DOHH2 (cell line): ENCODE measurements at regions not wholly inside any gene's neighbourhood (a gene's known extent, or its start where the extent isn't known, plus 50 kb on each side); places are given as distances from the start of the nearest gene placed in this dataset.

Experiments used
- H3F3A ChIP-seq: fragments of 200-600 bp; sonication (generic), shearing (Covaris generic); 2 replicates; pipeline ENCODE4 v1.6.0; 2016; ENCODE audit warnings: antibody characterized with exemption, mild to moderate bottlenecking; ENCODE audit not compliant: control insufficient read depth, insufficient read depth
- H3K27ac ChIP-seq: fragments of 200-600 bp; sonication (generic); 2 replicates; pipeline ENCODE4 v1.5.1; 2014; ENCODE audit warnings: low read depth, mild to moderate bottlenecking, low read length, moderate library complexity
- H3K27me3 ChIP-seq: fragments of 200-600 bp; sonication (generic); 2 replicates; pipeline ENCODE4 v1.6.1; 2014; ENCODE audit warnings: mild to moderate bottlenecking, low read length, mixed read lengths; ENCODE audit not compliant: control insufficient read depth
- H3K36me3 ChIP-seq: fragments of 200-600 bp; sonication (generic); 2 replicates; pipeline ENCODE4 v1.6.1; 2014; ENCODE audit warnings: mild to moderate bottlenecking, low read length, moderate library complexity, mixed read lengths; ENCODE audit not compliant: control insufficient read depth
- H3K4me1 ChIP-seq: fragments of 200-600 bp; sonication (generic); 2 replicates; pipeline ENCODE4 v1.6.1; 2014; ENCODE audit warnings: mild to moderate bottlenecking, low read length, mixed read lengths; ENCODE audit not compliant: control insufficient read depth
- H3K4me2 ChIP-seq: fragments of 200-600 bp; sonication (generic); 2 replicates; pipeline ENCODE4 v1.6.0; 2014; ENCODE audit warnings: mild to moderate bottlenecking, low read length, moderate library complexity
- H3K4me3 ChIP-seq: fragments of 200-600 bp; sonication (generic); 2 replicates; pipeline ENCODE4 v1.5.1; 2014; ENCODE audit warnings: mild to moderate bottlenecking, low read length, mixed read lengths
- H3K79me2 ChIP-seq: fragments of 200-600 bp; sonication (generic); 2 replicates; pipeline ENCODE4 v1.6.1; 2014; ENCODE audit warnings: mild to moderate bottlenecking, low read length, mixed read lengths; ENCODE audit not compliant: control insufficient read depth
- H3K9me2 ChIP-seq: fragments of 200-600 bp; sonication (generic); replicated peaks from 2 replicates; pipeline ENCODE4 v1.6.1; 2014; ENCODE audit warnings: mild to moderate bottlenecking, low read length, mixed read lengths; ENCODE audit not compliant: control insufficient read depth
- H3K9me3 ChIP-seq: fragments of 200-600 bp; sonication (generic); 2 replicates; pipeline ENCODE4 v1.6.1; 2014; ENCODE audit warnings: antibody characterized with exemption, low read length, mixed read lengths; ENCODE audit not compliant: control insufficient read depth, insufficient read depth
- H4K20me1 ChIP-seq: fragments of 200-600 bp; sonication (generic); 2 replicates; pipeline ENCODE4 v1.6.0; 2014; ENCODE audit warnings: low read depth, mild to moderate bottlenecking, antibody characterized with exemption, low read length, moderate library complexity; ENCODE audit not compliant: control insufficient read depth, insufficient read depth
- EZH2phosphoT487 ChIP-seq: fragments of 200-600 bp; sonication (generic); IDR thresholded peaks from 2 replicates; pipeline ENCODE4 v1.6.1; 2017; ENCODE audit warnings: borderline replicate concordance, mild to moderate bottlenecking, antibody characterized with exemption, low read length, moderate library complexity, mixed read lengths
- TF ChIP-seq, protein P1 (sequence below): fragments of 200-600 bp; sonication (generic); IDR thresholded peaks from one replicate; pipeline ENCODE4 v1.5.1; 2014; ENCODE audit warnings: antibody characterized with exemption, mild to moderate bottlenecking, low read depth, low read length; ENCODE audit not compliant: poor library complexity, severe bottlenecking

DNA sequence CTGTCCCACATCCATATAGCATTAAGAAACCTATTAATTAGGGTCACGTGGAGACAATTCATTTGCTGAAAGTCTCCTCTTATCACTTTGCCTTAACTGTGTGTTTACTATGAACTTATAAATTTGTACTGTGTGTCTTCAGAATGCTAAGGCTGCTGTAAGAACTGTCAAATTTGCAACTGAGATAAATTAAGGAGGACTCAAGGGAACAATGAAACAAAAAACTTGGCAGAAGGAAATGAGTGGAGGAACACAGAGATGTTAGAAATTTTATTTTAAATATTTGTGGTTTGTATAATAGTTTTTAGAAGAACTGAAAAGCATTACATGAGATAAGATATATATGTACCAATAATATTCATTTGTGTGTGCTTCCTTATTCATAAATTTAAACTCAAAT is 1005.3 kb upstream of the SORCS1 start:
- Histone ChIP-seq H3K4me1 (no peaks in the 10 kb centered on the region), H3K9me3 (no peaks in the 10 kb centered on the region), H3K4me3 (no peak overlapping the region), H3F3A (no peaks in the 10 kb centered on the region), H3K27ac (no peak overlapping the region), H3K36me3 (no peaks in the 10 kb centered on the region), H4K20me1 (no peaks in the 10 kb centered on the region), H3K79me2 (no peaks in the 10 kb centered on the region), H3K9me2 (no peaks in the 10 kb centered on the region), H3K27me3 (no peaks in the 10 kb centered on the region), H3K4me2 (no peak overlapping the region)
- TF ChIP-seq, protein P1, sequence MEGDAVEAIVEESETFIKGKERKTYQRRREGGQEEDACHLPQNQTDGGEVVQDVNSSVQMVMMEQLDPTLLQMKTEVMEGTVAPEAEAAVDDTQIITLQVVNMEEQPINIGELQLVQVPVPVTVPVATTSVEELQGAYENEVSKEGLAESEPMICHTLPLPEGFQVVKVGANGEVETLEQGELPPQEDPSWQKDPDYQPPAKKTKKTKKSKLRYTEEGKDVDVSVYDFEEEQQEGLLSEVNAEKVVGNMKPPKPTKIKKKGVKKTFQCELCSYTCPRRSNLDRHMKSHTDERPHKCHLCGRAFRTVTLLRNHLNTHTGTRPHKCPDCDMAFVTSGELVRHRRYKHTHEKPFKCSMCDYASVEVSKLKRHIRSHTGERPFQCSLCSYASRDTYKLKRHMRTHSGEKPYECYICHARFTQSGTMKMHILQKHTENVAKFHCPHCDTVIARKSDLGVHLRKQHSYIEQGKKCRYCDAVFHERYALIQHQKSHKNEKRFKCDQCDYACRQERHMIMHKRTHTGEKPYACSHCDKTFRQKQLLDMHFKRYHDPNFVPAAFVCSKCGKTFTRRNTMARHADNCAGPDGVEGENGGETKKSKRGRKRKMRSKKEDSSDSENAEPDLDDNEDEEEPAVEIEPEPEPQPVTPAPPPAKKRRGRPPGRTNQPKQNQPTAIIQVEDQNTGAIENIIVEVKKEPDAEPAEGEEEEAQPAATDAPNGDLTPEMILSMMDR: no peak

DNA sequence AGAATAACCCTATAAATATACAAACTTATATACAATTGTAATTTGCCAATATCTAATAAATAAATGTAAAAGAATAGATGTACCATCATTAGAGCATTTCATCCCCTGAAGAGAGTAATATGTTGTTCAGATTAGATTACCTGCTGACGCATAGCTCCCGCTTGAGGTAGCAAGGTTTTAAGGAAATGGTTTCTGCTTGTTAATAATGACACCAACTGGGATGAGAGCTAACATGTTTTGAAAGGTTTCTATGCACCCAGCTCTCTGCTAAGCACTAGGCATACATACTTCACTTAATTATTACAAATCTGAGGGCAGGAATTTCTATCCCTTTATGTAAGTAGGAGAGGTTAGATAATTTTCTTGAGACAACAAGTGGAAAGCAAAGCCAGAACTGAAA is 1003.3 kb upstream of the SORCS1 start:
- TF ChIP-seq, protein P1: no peak
- no peak for TF ChIP-seq EZH2phosphoT487
- H3K79me2 ChIP-seq: no peaks in the 10 kb centered on the region
- no peaks in the 10 kb centered on the region for H3K4me1 ChIP-seq
- no peaks in the 10 kb centered on the region for H3K36me3 ChIP-seq
- no peak overlapping the region for H3K4me2 ChIP-seq
- H3K9me3 ChIP-seq: no peaks in the 10 kb centered on the region
- H3K9me2 ChIP-seq: no peaks in the 10 kb centered on the region
- H3F3A ChIP-seq: no peaks in the 10 kb centered on the region
- no peak overlapping the region for H3K27ac ChIP-seq
- H3K4me3 ChIP-seq: no peak overlapping the region
- H4K20me1 ChIP-seq: no peaks in the 10 kb centered on the region
- H3K27me3 ChIP-seq: no peaks in the 10 kb centered on the region

DNA sequence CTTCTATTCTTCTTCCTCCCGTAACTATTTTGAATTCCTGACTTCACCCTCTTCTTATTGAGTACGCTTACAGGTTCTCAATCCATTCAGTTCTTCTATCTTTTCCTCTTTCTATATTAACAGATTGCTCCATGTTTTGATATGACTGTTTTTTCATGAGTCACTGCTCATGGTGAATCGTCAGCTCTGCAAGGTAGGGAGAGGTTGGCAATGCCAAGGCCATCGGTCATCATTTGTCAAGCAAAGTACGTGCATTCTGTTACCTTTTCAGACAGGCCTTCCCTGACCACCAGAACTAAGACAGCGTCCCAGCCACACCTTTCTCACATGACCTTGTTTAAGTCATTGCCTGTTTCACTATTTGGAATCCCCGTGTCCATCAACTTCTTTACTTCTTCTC is 1001.9 kb upstream of the SORCS1 start:
- H3K27ac ChIP-seq: no peak overlapping the region
- H3K4me1 ChIP-seq: no peaks in the 10 kb centered on the region
- H3K9me3 ChIP-seq: no peaks in the 10 kb centered on the region
- no peaks in the 10 kb centered on the region for H3K27me3 ChIP-seq
- TF ChIP-seq EZH2phosphoT487: no peak
- TF ChIP-seq, protein P1: no peak
- no peaks in the 10 kb centered on the region for H3K79me2 ChIP-seq
- no peaks in the 10 kb centered on the region for H3K36me3 ChIP-seq
- no peaks in the 10 kb centered on the region for H3K9me2 ChIP-seq
- H3F3A ChIP-seq: no peaks in the 10 kb centered on the region
- H3K4me3 ChIP-seq: no peak overlapping the region
- no peak overlapping the region for H3K4me2 ChIP-seq
- H4K20me1 ChIP-seq: no peaks in the 10 kb centered on the region

DNA sequence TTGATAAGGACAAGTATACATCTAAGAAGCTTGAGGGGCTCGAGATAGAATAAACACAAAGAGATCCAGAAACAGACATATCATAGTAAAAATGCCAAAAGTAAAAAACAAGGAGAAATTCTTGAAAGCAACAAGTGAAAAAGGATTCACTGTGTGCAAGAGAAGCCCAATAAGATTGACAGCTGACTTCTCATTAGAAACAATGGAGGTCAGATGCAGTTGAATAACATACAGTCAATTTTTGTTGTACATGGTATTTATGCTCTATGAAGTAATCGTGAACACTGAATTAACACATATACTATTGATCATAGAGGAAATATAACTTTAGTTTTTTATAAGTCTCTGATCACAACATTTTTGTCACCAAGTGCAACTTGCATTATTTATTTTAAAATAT is 982.8 kb upstream of the SORCS1 start:
- H3K36me3 ChIP-seq: no peaks in the 10 kb centered on the region
- H3K4me3 ChIP-seq: no peak overlapping the region
- no peaks in the 10 kb centered on the region for H3K9me2 ChIP-seq
- no peaks in the 10 kb centered on the region for H3F3A ChIP-seq
- no peaks in the 10 kb centered on the region for H3K27me3 ChIP-seq
- no peaks in the 10 kb centered on the region for H4K20me1 ChIP-seq
- no peaks in the 10 kb centered on the region; the same call in 1 of the 2 replicates for H3K9me3 ChIP-seq
- H3K4me2 ChIP-seq: no peak overlapping the region
- TF ChIP-seq EZH2phosphoT487: no peak
- H3K4me1 ChIP-seq: no peaks in the 10 kb centered on the region
- H3K79me2 ChIP-seq: no peaks in the 10 kb centered on the region
- H3K27ac ChIP-seq: no peak overlapping the region
